ENCODE measurements at regions not wholly inside any gene's neighbourhood (a gene's known extent, or its start where the extent isn't known, plus 50 kb on each side); places are given as distances from the start of the nearest gene placed in this dataset.

- TF ChIP-seq POLR2A (IDR thresholded peaks at IDR 0.05) (no peak), CTCF (IDR thresholded peaks at IDR 0.05) (no peak)
Observed at GRCh38 chr6:122248844-122249243, 150.6 kb upstream of the HSF2 start.

Data from thyroid gland (tissue), 4 donors.